ENCODE measurements at regions not wholly inside any gene's neighbourhood (a gene's known extent, or its start where the extent isn't known, plus 50 kb on each side); places are given as distances from the start of the nearest gene placed in this dataset.

GRCh38 chr2:82355622-82356021 lies 2051.1 kb upstream of the LRRTM1 start:
- Histone ChIP-seq H3K4me3 (no peak overlapping the region), H3K9me2 (replicated peaks; ENCODE audit: insufficient read depth) (no peaks in the 10 kb centered on the region), H3K4me2 (no peak overlapping the region), H3K4me1 (ENCODE audit: insufficient read depth) (no peaks in the 10 kb centered on the region), H3K36me3 (replicated peaks; ENCODE audit: insufficient read depth, low read depth) (no peaks in the 10 kb centered on the region), H3K27me3 (no peaks in the 10 kb centered on the region), H3K9me3 (ENCODE audit: low read depth) (no peaks in the 10 kb centered on the region), H3K79me2 (no peaks in the 10 kb centered on the region), H4K20me1 (ENCODE audit: insufficient read depth, poor library complexity, severe bottlenecking) (no peaks in the 10 kb centered on the region), H3K27ac (no peak overlapping the region), H2AFZ (no peak overlapping the region)
- TF ChIP-seq CTCF (IDR thresholded peaks at IDR 0.05; ENCODE audit: poor library complexity), result no peak
- no peak for TF ChIP-seq EZH2phosphoT487 (IDR thresholded peaks at IDR 0.05; ENCODE audit: low read depth, severe bottlenecking, unreplicated experiment)
- TF ChIP-seq EZH2 (IDR thresholded peaks at IDR 0.05; ENCODE audit: borderline replicate concordance), result no peak
- no peak for DNase-seq (ENCODE audit: low spot score)

- Histone ChIP-seq H3K4me3 (no peak overlapping the region), H3K9me2 (replicated peaks; ENCODE audit: insufficient read depth) (no peaks in the 10 kb centered on the region), H3K4me2 (no peak overlapping the region), H3K4me1 (ENCODE audit: insufficient read depth) (peaks cover 2% of the 10 kb centered on the region), H3K27ac (no peak overlapping the region), H3K79me2 (no peaks in the 10 kb centered on the region), H4K20me1 (ENCODE audit: insufficient read depth, poor library complexity, severe bottlenecking) (no peaks in the 10 kb centered on the region), H3K27me3 (no peaks in the 10 kb centered on the region), H3K9me3 (ENCODE audit: low read depth) (no peaks in the 10 kb centered on the region), H3K36me3 (replicated peaks; ENCODE audit: insufficient read depth, low read depth) (no peaks in the 10 kb centered on the region), H2AFZ (no peak overlapping the region)
- DNase-seq (ENCODE audit: low spot score), result no peak
- no peak for TF ChIP-seq EZH2phosphoT487 (IDR thresholded peaks at IDR 0.05; ENCODE audit: low read depth, severe bottlenecking, unreplicated experiment)
- TF ChIP-seq EZH2 (IDR thresholded peaks at IDR 0.05; ENCODE audit: borderline replicate concordance), result no peak
- no peak for TF ChIP-seq CTCF (IDR thresholded peaks at IDR 0.05; ENCODE audit: poor library complexity)
- 92% methylated on average over 1 of the region's 1 CpG for WGBS (ENCODE audit: low lambda C conversion rate, missing lambda C conversion rate)
Observed at GRCh38 chr2:82345910-82346309, 2041.4 kb upstream of the LRRTM1 start.

- Histone ChIP-seq H3K4me1 (ENCODE audit: insufficient read depth) (peaks cover 7% of the 10 kb centered on the region), H3K9me3 (ENCODE audit: low read depth) (no peaks in the 10 kb centered on the region), H3K27me3 (no peaks in the 10 kb centered on the region), H3K27ac (no peak overlapping the region), H2AFZ (no peak overlapping the region), H3K9me2 (replicated peaks; ENCODE audit: insufficient read depth) (no peaks in the 10 kb centered on the region), H3K79me2 (no peaks in the 10 kb centered on the region), H3K4me2 (no peak overlapping the region), H3K36me3 (replicated peaks; ENCODE audit: insufficient read depth, low read depth) (no peaks in the 10 kb centered on the region), H4K20me1 (ENCODE audit: insufficient read depth, poor library complexity, severe bottlenecking) (no peaks in the 10 kb centered on the region), H3K4me3 (no peak overlapping the region)
- no peak for TF ChIP-seq EZH2phosphoT487 (IDR thresholded peaks at IDR 0.05; ENCODE audit: low read depth, severe bottlenecking, unreplicated experiment)
- TF ChIP-seq EZH2 (IDR thresholded peaks at IDR 0.05; ENCODE audit: borderline replicate concordance), result no peak
- peak; percentile 35 for TF ChIP-seq CTCF (IDR thresholded peaks at IDR 0.05; ENCODE audit: poor library complexity)
- DNase-seq (ENCODE audit: low spot score), result peak; percentile 18
- 68% methylated on average over 3 of the region's 3 CpGs for whole genome bisulfite sequencing (ENCODE audit: low lambda C conversion rate, missing lambda C conversion rate)
Observed at GRCh38 chr2:82344670-82345069, 2040.1 kb upstream of the LRRTM1 start.

- Histone ChIP-seq H4K20me1 (ENCODE audit: insufficient read depth, poor library complexity, severe bottlenecking) (no peaks in the 10 kb centered on the region), H3K4me1 (ENCODE audit: insufficient read depth) (peaks cover 7% of the 10 kb centered on the region), H3K27ac (no peak overlapping the region), H3K9me2 (replicated peaks; ENCODE audit: insufficient read depth) (no peaks in the 10 kb centered on the region), H2AFZ (no peak overlapping the region), H3K27me3 (no peaks in the 10 kb centered on the region), H3K9me3 (ENCODE audit: low read depth) (no peaks in the 10 kb centered on the region), H3K4me2 (no peak overlapping the region), H3K4me3 (no peak overlapping the region), H3K36me3 (replicated peaks; ENCODE audit: insufficient read depth, low read depth) (no peaks in the 10 kb centered on the region), H3K79me2 (no peaks in the 10 kb centered on the region)
- WGBS (ENCODE audit: low lambda C conversion rate, missing lambda C conversion rate), result 77% methylated on average over 3 of the region's 3 CpGs
- TF ChIP-seq EZH2 (IDR thresholded peaks at IDR 0.05; ENCODE audit: borderline replicate concordance), result no peak
- TF ChIP-seq CTCF (IDR thresholded peaks at IDR 0.05; ENCODE audit: poor library complexity), result no peak
- no peak for TF ChIP-seq EZH2phosphoT487 (IDR thresholded peaks at IDR 0.05; ENCODE audit: low read depth, severe bottlenecking, unreplicated experiment)
- no peak for DNase-seq (ENCODE audit: low spot score)
Observed at GRCh38 chr2:82342356-82342755, 2037.8 kb upstream of the LRRTM1 start.
